Ishikawa (cell line): ENCODE measurements at regions not wholly inside any gene's neighbourhood (a gene's known extent, or its start where the extent isn't known, plus 50 kb on each side); places are given as distances from the start of the nearest gene placed in this dataset.

Experiments
- CEBPB ChIP-seq: IDR thresholded peaks from 2 replicates; pipeline ENCODE4 v1.6.1; 2012
- CREB1 ChIP-seq: IDR thresholded peaks from 2 replicates; pipeline ENCODE4 v1.6.1; 2012; ENCODE audit warnings: low read depth
- EGR1 ChIP-seq: IDR thresholded peaks from 2 replicates; pipeline ENCODE4 v1.6.1; 2012
- EP300 ChIP-seq: IDR thresholded peaks from 2 replicates; pipeline ENCODE4 v1.6.1; 2012; ENCODE audit warnings: borderline replicate concordance
- FOXM1 ChIP-seq: IDR thresholded peaks from 2 replicates; pipeline ENCODE4 v1.6.1; 2012; ENCODE audit warnings: low read depth, borderline replicate concordance
- NFIC ChIP-seq: IDR thresholded peaks from 2 replicates; pipeline ENCODE4 v1.6.1; 2012
- RAD21 ChIP-seq: IDR thresholded peaks from 2 replicates; pipeline ENCODE4 v1.6.1; 2012; ENCODE audit warnings: low read depth
- TAF1 ChIP-seq: IDR thresholded peaks from 2 replicates; pipeline ENCODE4 v1.6.1; 2012; ENCODE audit warnings: low read depth, mild to moderate bottlenecking
- TCF12 ChIP-seq: IDR thresholded peaks from 2 replicates; pipeline ENCODE4 v1.6.1; 2012; ENCODE audit warnings: low read depth
- TEAD4 ChIP-seq: IDR thresholded peaks from 2 replicates; pipeline ENCODE4 v1.6.1; 2012
- YY1 ChIP-seq: IDR thresholded peaks from 2 replicates; pipeline ENCODE4 v1.6.1; 2012; ENCODE audit warnings: low read depth
- ZBTB7A ChIP-seq: IDR thresholded peaks from 2 replicates; pipeline ENCODE4 v1.6.1; 2012; ENCODE audit warnings: low read depth
- TF ChIP-seq, protein P1 (sequence below): IDR thresholded peaks from 2 replicates; pipeline ENCODE4 v1.6.1; 2012; ENCODE audit warnings: low read depth, mild to moderate bottlenecking
- TF ChIP-seq, protein P2 (sequence below): IDR thresholded peaks from 2 replicates; pipeline ENCODE4 v1.6.1; 2012
- TF ChIP-seq, protein P3 (sequence below): IDR thresholded peaks from 2 replicates; pipeline ENCODE4 v1.6.1; 2012

- TF ChIP-seq RAD21, result no peak
Observed at GRCh38 chr2:5799348-5799747, 107.2 kb downstream of the SOX11 start.

DNA sequence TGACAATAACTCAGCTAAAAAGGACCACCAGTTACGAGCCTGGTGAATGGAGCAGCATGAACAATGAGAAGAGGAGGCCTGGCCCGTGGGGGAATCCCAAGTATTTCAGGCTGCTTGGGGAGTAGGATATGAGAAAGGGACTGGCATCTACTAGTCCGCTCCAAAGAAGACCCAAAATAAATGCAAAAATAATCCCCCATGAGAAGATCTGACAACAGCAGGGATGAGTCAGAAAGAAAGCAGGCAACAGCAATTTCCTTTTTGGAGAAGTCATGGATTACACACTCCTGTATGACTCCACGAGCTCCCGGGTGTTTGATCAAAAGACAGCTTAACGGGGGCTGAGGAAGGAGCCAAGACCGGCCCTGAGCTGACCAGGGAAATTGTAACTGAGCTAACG, 111.4 kb downstream of the SOX11 start:
- TF ChIP-seq, protein P1, sequence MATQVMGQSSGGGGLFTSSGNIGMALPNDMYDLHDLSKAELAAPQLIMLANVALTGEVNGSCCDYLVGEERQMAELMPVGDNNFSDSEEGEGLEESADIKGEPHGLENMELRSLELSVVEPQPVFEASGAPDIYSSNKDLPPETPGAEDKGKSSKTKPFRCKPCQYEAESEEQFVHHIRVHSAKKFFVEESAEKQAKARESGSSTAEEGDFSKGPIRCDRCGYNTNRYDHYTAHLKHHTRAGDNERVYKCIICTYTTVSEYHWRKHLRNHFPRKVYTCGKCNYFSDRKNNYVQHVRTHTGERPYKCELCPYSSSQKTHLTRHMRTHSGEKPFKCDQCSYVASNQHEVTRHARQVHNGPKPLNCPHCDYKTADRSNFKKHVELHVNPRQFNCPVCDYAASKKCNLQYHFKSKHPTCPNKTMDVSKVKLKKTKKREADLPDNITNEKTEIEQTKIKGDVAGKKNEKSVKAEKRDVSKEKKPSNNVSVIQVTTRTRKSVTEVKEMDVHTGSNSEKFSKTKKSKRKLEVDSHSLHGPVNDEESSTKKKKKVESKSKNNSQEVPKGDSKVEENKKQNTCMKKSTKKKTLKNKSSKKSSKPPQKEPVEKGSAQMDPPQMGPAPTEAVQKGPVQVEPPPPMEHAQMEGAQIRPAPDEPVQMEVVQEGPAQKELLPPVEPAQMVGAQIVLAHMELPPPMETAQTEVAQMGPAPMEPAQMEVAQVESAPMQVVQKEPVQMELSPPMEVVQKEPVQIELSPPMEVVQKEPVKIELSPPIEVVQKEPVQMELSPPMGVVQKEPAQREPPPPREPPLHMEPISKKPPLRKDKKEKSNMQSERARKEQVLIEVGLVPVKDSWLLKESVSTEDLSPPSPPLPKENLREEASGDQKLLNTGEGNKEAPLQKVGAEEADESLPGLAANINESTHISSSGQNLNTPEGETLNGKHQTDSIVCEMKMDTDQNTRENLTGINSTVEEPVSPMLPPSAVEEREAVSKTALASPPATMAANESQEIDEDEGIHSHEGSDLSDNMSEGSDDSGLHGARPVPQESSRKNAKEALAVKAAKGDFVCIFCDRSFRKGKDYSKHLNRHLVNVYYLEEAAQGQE, result no peak

DNA sequence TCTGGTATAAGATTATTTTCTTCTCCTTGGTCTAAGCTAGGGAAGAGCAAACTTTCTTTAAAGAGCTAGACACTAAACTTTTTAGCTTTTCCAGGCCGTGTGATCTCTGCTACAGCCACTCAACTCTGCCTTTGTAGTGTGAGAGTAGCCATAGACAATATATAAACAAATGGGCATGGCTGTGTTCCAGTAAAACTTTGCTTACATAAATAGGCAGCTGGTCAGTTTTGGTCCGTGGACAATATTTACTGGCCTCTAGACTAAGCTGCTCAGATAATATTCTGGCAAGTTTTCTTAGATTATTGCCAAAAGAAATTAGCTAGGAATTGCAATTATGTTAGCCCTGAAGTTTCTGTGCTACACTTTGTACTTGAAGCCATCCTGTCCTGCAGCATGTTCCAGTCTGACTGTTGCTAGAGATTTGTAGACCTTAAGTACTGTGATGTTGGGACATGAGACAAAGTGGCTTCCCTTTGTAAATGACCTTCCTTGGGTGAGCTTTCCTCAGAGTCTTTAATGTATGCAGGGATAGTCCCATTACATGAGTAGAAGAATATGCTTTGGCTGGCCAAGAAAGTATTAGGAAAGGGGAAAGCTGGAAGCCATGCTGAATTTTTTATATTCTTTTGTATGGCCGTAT, 126.9 kb downstream of the SOX11 start:
- TF ChIP-seq RAD21 (no peak), CEBPB (no peak), FOXM1 (no peak), TAF1 (no peak), ZBTB7A (no peak), CREB1 (no peak), EGR1 (no peak), NFIC (no peak), EP300 (no peak), TCF12 (no peak)
- TF ChIP-seq, protein P2, sequence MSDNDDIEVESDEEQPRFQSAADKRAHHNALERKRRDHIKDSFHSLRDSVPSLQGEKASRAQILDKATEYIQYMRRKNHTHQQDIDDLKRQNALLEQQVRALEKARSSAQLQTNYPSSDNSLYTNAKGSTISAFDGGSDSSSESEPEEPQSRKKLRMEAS, result no peak

DNA sequence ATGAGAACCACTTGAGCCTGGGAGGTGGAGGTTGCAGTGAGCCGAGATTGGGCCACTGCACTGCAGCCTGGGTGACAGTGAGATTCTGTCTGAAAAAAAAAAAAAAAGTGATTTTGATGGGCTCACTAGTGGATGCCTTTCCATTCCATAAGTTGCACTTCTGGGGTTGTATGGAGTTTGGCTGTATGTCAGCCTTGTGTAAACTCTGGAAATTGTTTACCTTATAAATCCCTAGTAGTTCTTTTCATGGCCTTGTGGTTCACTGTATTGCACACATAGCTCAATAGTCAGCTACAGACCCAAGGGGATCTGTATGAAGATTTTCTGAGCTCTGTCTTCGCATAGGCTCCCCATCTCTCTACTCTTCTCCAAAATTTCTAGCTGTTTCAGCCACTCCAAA, 131.9 kb downstream of the SOX11 start:
- TF ChIP-seq, protein P2, result no peak
- TF ChIP-seq CEBPB (no peak), NFIC (no peak), CREB1 (no peak)
- TF ChIP-seq, protein P1, result no peak

- no peak for TF ChIP-seq FOXM1
- no peak for TF ChIP-seq EP300
Observed at GRCh38 chr2:5825686-5826085, 133.5 kb downstream of the SOX11 start.

GRCh38 chr2:5826979-5827655, 134.9 kb downstream of the SOX11 start:
- TF ChIP-seq CEBPB (no peak), TAF1 (no peak), EP300 (no peak), ZBTB7A (no peak), TEAD4 (no peak), YY1 (no peak), RAD21 (no peak), NFIC (no peak), CREB1 (no peak), EGR1 (no peak), TCF12 (no peak), FOXM1 (no peak)
- TF ChIP-seq, protein P3, sequence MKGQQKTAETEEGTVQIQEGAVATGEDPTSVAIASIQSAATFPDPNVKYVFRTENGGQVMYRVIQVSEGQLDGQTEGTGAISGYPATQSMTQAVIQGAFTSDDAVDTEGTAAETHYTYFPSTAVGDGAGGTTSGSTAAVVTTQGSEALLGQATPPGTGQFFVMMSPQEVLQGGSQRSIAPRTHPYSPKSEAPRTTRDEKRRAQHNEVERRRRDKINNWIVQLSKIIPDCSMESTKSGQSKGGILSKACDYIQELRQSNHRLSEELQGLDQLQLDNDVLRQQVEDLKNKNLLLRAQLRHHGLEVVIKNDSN, result no peak
- TF ChIP-seq, protein P1, result no peak
- TF ChIP-seq, protein P2, result no peak
